HL-60 (cell line): ENCODE measurements at regions not wholly inside any gene's neighbourhood (a gene's known extent, or its start where the extent isn't known, plus 50 kb on each side); places are given as distances from the start of the nearest gene placed in this dataset.

Source experiments
- GABPA ChIP-seq: IDR thresholded peaks from 2 replicates; pipeline ENCODE4 v1.6.1; 2012; ENCODE audit warnings: low read depth
- POLR2AphosphoS5 ChIP-seq: IDR thresholded peaks from 2 replicates; pipeline ENCODE4 v1.6.1; 2012; ENCODE audit warnings: low read depth
- REST ChIP-seq: IDR thresholded peaks from 2 replicates; pipeline ENCODE4 v1.6.1; 2012; ENCODE audit warnings: low read depth; ENCODE audit not compliant: insufficient replicate concordance
- SPI1 ChIP-seq: IDR thresholded peaks from 2 replicates; pipeline ENCODE4 v1.6.1; 2012; ENCODE audit warnings: low read depth, mild to moderate bottlenecking, borderline replicate concordance
- TF ChIP-seq, protein P1 (sequence below): IDR thresholded peaks from one replicate; pipeline ENCODE4 v1.5.1; 2011; ENCODE audit warnings: low read length, control low read depth, inconsistent platforms; ENCODE audit not compliant: insufficient read depth

- TF ChIP-seq REST (no peak), POLR2AphosphoS5 (no peak), GABPA (no peak), SPI1 (no peak)
- TF ChIP-seq, protein P1, sequence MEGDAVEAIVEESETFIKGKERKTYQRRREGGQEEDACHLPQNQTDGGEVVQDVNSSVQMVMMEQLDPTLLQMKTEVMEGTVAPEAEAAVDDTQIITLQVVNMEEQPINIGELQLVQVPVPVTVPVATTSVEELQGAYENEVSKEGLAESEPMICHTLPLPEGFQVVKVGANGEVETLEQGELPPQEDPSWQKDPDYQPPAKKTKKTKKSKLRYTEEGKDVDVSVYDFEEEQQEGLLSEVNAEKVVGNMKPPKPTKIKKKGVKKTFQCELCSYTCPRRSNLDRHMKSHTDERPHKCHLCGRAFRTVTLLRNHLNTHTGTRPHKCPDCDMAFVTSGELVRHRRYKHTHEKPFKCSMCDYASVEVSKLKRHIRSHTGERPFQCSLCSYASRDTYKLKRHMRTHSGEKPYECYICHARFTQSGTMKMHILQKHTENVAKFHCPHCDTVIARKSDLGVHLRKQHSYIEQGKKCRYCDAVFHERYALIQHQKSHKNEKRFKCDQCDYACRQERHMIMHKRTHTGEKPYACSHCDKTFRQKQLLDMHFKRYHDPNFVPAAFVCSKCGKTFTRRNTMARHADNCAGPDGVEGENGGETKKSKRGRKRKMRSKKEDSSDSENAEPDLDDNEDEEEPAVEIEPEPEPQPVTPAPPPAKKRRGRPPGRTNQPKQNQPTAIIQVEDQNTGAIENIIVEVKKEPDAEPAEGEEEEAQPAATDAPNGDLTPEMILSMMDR = no peak
These were observed 188.0 kb downstream of the TTC8 start for GRCh38 chr14:89012282-89013097.
